Stomach (tissue), 8 donors: ENCODE measurements at regions not wholly inside any gene's neighbourhood (a gene's known extent, or its start where the extent isn't known, plus 50 kb on each side); places are given as distances from the start of the nearest gene placed in this dataset.

Source experiments
- DNase-seq, 2 donors: peaks; one replicate each; pipeline versions ENCODE4 v3.0.0 to v3.0.0-alpha.2; 2013 to 2019
- H3K27ac ChIP-seq, 5 donors: fragments of 200-600 bp in 4 of 5; sonication (generic) in 4 of 5; one replicate each; pipeline ENCODE4 v1.5.1; 2013 to 2019; ENCODE audit warnings: mild to moderate bottlenecking in 1 of 5, moderate library complexity in 1 of 5
- H3K27me3 ChIP-seq, 3 donors: fragments of 200-600 bp; sonication (generic); one replicate each; pipeline ENCODE4 v1.5.1; 2017 to 2019; ENCODE audit warnings: mixed run types in 1 of 3
- H3K36me3 ChIP-seq, 4 donors: fragments of 200-600 bp; sonication (generic); 1 replicate in 3 of 4; 2 replicates in 1 of 4; pipeline ENCODE4 v1.5.1; 2016 to 2019
- H3K4me1 ChIP-seq, 4 donors: fragments of 200-600 bp; sonication (generic); one replicate each; pipeline ENCODE4 v1.5.1; 2016 to 2019
- H3K4me3 ChIP-seq, 4 donors: fragments of 200-600 bp; sonication (generic) in 3 of 4; one replicate each; pipeline ENCODE4 v1.5.1; 2016 to 2019; ENCODE audit warnings: mild to moderate bottlenecking in 1 of 4
- H3K9me3 ChIP-seq, 4 donors: fragments of 200-600 bp; sonication (generic); one replicate each; pipeline ENCODE4 v1.5.1; 2016 to 2019
- EP300 ChIP-seq: sonication (generic); formaldehyde crosslinking; IDR thresholded peaks from one replicate; pipeline ENCODE4 v1.6.1; 2017; ENCODE audit warnings: antibody characterized with exemption
- POLR2A ChIP-seq, 4 donors: fragments of 450-650 bp; IDR thresholded peaks; one replicate each; pipeline ENCODE4 v1.6.1; 2016; ENCODE audit warnings: antibody characterized with exemption in 4 of 4, control low read depth in 2 of 4, mild to moderate bottlenecking in 1 of 4, moderate library complexity in 1 of 4
- POLR2AphosphoS5 ChIP-seq, 3 donors: sonication (generic); formaldehyde crosslinking; IDR thresholded peaks; one replicate each; pipeline ENCODE4 v1.6.1; 2016; ENCODE audit warnings: antibody characterized with exemption in 3 of 3
- WGBS, 5 donors: extraction: QIAGEN DNeasy Blood & Tissue Kit in 3 of 5; methylation state at CpG; one replicate each; pipeline versions ENCODE4 v1.1.5 to v1.1.7; 2013 to 2018; 5-methylcytosine and 5-hydroxymethylcytosine counted together
- intact Hi-C: fragments of 100-400 bp; cut with DNase I; formaldehyde crosslinking; loops from one replicate; pipeline ENCODE4 v1.15.1; 2023; ENCODE audit warnings: low total_unique reads
- TF ChIP-seq, protein P1 (sequence below), 7 experiments: fragments of 450-650 bp in 4 of 7; fragments of 200-600 bp in 3 of 7; sonication (generic) in 3 of 7; IDR thresholded peaks; one replicate each; pipeline ENCODE4 v1.5.1; 2016 to 2019; ENCODE audit warnings: antibody characterized with exemption in 7 of 7, control low read depth in 2 of 7, mild to moderate bottlenecking in 1 of 7
- donor health status: healthy with polysubstance abuse.
- donor health status: Bipolar disorder and iron deficiency.
- donor health status: healthy.

DNA sequence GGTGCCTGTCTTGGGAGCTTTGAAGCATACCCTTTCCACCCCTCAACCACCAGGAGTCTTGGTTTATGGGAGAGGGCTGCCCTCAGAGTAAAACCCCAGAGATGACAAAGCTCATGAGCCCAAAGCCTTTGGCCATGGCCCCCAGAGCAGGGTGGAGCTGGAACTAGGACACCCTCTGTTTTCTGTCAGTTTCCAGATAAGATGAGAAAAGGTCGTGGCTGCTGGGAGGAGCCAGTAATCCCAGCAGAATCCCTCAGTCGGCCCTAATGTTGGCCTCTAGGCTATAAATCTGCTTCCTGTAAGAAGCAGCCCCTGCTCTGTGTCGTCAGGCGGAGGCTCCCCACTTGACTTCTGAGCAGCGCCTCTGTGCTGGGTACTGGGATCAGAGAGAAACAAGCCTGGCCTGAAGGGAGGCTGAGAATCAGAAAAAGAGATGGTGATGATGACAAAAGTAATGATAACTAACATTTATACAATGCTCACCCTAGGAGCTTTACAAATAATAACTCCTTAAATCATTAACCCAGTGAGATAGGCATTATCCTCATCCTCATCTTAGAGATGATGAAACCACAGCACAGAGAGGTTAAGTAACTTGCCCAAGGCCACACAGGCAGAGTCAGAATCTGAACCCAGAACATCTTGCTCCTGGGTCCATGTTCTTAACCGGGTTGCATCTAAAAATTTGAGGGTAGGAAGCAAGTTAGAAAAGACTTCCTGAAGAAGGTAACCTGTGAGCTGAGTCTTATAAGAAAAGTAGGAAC is 471.4 kb downstream of the SOX6 start:
- intact Hi-C loops, result no loop called here
- DNase-seq, result peak in 1 of 2 donors; percentile 31
- Histone ChIP-seq H3K9me3 (no peaks in the 10 kb centered on the region), H3K27me3 (no peaks in the 10 kb centered on the region), H3K4me3 (no peak overlapping the region), H3K27ac (peak overlapping the region in 2 of 5 donors; percentile 2 to 65), H3K36me3 (no peaks in the 10 kb centered on the region), H3K4me1 (peaks cover 0 to 28% (median 2%) of the 10 kb centered on the region in 4 donors)
- TF ChIP-seq POLR2AphosphoS5 (IDR thresholded peaks at IDR 0.05), result no peak
- 56 to 78% (median 69%) methylated on average over 6 of the region's 6 CpGs for WGBS, 5 donors

DNA sequence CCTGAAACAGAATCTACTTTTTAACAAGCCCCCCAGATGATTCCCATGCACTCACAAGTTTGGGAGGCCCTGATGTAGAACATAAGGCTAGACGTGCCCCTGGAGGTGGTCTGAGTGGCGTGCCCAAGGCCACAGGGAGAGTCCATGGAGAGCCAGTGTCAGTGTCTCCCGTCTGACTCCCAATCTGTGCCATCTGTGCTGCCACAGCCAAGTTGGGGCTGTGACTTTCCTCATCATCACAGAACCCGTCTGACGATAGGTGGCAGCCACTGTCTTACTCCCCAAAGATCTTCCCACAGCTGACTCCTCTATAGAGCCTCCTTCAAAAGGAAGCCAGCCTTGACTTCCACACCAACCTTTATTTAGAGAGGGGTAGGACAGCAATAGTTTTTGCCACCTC is 470.5 kb downstream of the SOX6 start:
- Histone ChIP-seq H3K4me3 (no peak overlapping the region), H3K27me3 (no peaks in the 10 kb centered on the region), H3K36me3 (no peaks in the 10 kb centered on the region), H3K4me1 (peaks cover 0 to 37% (median 5%) of the 10 kb centered on the region in 4 donors), H3K9me3 (no peaks in the 10 kb centered on the region), H3K27ac (no peak overlapping the region)
- WGBS, 5 donors, result 88 to 100% (median 92%) methylated on average over 5 of the region's 5 CpGs
- TF ChIP-seq EP300 (no peak), POLR2A (IDR thresholded peaks at IDR 0.05) (no peak), POLR2AphosphoS5 (IDR thresholded peaks at IDR 0.05) (no peak)
- TF ChIP-seq, protein P1, sequence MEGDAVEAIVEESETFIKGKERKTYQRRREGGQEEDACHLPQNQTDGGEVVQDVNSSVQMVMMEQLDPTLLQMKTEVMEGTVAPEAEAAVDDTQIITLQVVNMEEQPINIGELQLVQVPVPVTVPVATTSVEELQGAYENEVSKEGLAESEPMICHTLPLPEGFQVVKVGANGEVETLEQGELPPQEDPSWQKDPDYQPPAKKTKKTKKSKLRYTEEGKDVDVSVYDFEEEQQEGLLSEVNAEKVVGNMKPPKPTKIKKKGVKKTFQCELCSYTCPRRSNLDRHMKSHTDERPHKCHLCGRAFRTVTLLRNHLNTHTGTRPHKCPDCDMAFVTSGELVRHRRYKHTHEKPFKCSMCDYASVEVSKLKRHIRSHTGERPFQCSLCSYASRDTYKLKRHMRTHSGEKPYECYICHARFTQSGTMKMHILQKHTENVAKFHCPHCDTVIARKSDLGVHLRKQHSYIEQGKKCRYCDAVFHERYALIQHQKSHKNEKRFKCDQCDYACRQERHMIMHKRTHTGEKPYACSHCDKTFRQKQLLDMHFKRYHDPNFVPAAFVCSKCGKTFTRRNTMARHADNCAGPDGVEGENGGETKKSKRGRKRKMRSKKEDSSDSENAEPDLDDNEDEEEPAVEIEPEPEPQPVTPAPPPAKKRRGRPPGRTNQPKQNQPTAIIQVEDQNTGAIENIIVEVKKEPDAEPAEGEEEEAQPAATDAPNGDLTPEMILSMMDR (IDR thresholded peaks at IDR 0.05), result no peak
- no peak for DNase-seq
- intact Hi-C loops, result no loop called here

DNA sequence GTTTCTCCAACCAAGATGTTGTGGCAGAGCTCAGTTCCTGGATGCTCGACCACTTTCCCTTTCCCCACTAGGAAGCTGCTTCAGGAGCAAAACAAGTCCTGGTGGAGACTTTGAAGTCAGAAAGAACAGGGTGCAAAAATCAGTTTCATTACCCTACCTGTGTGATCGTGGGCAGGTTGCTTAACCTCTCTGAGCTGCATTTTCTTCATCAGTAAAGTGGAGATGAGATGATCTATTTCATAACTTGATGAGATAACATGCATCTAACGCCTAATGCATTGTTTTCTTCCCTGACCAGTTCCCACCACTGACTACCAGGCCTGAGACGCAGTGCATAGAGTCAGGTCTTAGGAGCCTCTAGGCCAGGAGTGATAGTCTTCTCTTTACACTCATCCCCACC is 470.0 kb downstream of the SOX6 start:
- Histone ChIP-seq H3K9me3 (no peaks in the 10 kb centered on the region), H3K36me3 (no peaks in the 10 kb centered on the region), H3K27me3 (no peaks in the 10 kb centered on the region), H3K4me3 (no peak overlapping the region), H3K27ac (no peak overlapping the region), H3K4me1 (peaks cover 0 to 38% (median 5%) of the 10 kb centered on the region in 4 donors)
- no peak for DNase-seq
- intact Hi-C loops, result no loop called here
- TF ChIP-seq POLR2A (IDR thresholded peaks at IDR 0.05), result no peak
- 80 to 88% (median 86%) methylated on average over 4 of the region's 4 CpGs for WGBS, 5 donors

DNA sequence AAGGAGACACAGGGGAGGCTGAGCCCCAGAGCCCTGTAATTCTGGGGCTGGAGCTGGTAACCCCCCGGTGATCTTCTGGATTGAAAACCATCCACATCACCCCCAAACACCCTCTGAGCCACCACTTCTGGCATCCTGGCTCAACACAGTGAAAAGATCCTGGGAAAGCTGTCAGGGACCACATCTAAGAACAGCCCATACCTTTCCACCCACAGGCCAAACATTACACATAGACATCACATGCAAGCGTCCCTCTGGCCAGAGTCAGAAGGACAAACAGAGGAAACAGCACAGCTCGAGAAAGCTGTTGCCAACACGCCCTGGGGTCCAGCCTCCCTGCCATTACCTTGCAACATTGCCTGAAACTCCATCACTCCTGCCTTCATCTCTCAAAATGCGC is 469.5 kb downstream of the SOX6 start:
- WGBS, 5 donors, result 71 to 86% (median 79%) methylated on average over 5 of the region's 5 CpGs

DNA sequence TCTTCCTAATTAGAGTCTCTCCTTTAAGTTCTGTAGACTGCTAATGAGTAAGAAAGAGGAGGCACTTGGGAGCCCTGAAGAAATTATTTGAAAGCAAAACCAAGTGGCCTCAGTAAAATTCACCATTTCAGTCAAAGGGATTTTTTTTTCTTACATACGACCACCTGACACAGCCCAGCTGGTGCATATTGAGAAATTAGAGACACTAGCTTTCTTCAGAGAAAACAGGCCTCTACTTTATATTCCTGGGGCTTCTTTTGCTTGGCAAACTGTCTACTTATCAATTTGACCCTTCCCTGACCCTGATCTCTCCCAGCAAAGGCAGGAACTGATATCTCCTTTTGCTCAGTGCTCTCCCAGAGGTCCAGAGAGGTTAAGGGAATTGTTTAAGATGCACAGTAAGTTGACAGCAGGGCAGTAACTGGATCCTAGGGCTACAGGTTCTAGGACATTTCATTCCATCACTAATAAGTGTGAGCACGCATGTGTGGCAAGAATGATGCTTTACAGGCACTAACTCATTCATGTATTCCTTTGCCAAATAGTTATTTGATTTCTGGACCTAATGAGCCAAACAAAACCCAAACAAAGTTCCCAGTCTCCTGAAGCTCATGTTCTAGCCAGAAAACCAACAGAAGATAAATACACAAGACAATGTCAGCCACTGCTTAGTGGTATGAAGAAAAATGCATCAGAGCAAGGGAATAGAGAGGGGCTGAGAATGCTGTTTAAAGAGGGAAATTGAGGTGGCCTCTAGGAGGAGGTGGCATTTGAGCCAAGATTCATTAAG is 467.6 kb downstream of the SOX6 start:
- H3K4me3 ChIP-seq, result no peak overlapping the region
- peaks cover 8 to 44% (median 14%) of the 10 kb centered on the region in 4 donors for H3K4me1 ChIP-seq
- peak in 1 of 2 donors; percentile 20 for DNase-seq
- no peaks in the 10 kb centered on the region for H3K27me3 ChIP-seq
- 58 to 72% (median 69%) methylated on average over 2 of the region's 2 CpGs for WGBS, 5 donors
- no peaks in the 10 kb centered on the region for H3K36me3 ChIP-seq
- intact Hi-C loops, result no loop called here
- H3K9me3 ChIP-seq, result no peaks in the 10 kb centered on the region
- TF ChIP-seq POLR2A (IDR thresholded peaks at IDR 0.05) (no peak), EP300 (no peak), POLR2AphosphoS5 (IDR thresholded peaks at IDR 0.05) (no peak)
- TF ChIP-seq, protein P1 (IDR thresholded peaks at IDR 0.05), result no peak
- no peak overlapping the region for H3K27ac ChIP-seq

More for the DNA sequence above, 469.5 kb downstream of the SOX6 start:
- TF ChIP-seq, protein P1 (IDR thresholded peaks at IDR 0.05), result no peak
- TF ChIP-seq POLR2A (IDR thresholded peaks at IDR 0.05), result no peak
- TF ChIP-seq POLR2AphosphoS5 (IDR thresholded peaks at IDR 0.05), result no peak
- no peak for TF ChIP-seq EP300
- H3K27ac ChIP-seq, result no peak overlapping the region
- no peaks in the 10 kb centered on the region for H3K27me3 ChIP-seq
- H3K36me3 ChIP-seq, result no peaks in the 10 kb centered on the region
- H3K9me3 ChIP-seq, result no peaks in the 10 kb centered on the region
- DNase-seq, result no peak
- no peak overlapping the region for H3K4me3 ChIP-seq
- H3K4me1 ChIP-seq, result peaks cover 0 to 38% (median 5%) of the 10 kb centered on the region in 4 donors
- intact Hi-C loops, result no loop called here
